ENCODE measurements at regions not wholly inside any gene's neighbourhood (a gene's known extent, or its start where the extent isn't known, plus 50 kb on each side); places are given as distances from the start of the nearest gene placed in this dataset.
A peak's percentile ranks its signal among the peaks of the same experiment; 100 is the strongest.

DNA sequence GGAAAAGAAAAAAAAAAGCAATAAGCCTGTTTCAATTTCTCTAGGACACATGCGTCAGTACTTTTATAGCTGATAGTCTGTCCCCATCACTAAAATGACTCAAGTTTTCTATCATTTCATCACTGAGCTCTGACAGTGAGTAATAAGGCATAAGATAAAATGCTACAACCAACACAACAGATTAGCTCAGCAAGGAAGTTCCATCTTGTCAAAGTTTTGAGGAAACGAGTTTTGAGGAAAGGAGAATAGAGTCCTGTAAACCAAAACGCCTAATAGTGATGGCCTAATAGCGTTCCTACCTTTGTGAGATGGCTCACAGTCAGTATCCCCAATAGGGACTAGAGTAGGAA, 145.1 kb downstream of the LACC1 start:
- no peak overlapping the region for H4K8ac ChIP-seq (ENCODE audit: low read depth, low read length)
- no peaks in the 10 kb centered on the region for H3K79me1 ChIP-seq (ENCODE audit: low read length)
- H3K27me3 ChIP-seq (ENCODE audit: insufficient read depth, low read length, poor library complexity) = no peaks in the 10 kb centered on the region
- no peak overlapping the region for H3K4me2 ChIP-seq (ENCODE audit: low read length)
- no peak overlapping the region for H2BK5ac ChIP-seq (ENCODE audit: low read length)
- H3K9ac ChIP-seq (ENCODE audit: low read length) = no peak overlapping the region
- no peaks in the 10 kb centered on the region for H3K79me2 ChIP-seq (ENCODE audit: control insufficient read depth, insufficient read depth, low read length)
- no peak overlapping the region for H3K4me3 ChIP-seq (ENCODE audit: low read length)
- H3K56ac ChIP-seq (ENCODE audit: low read length) = no peak overlapping the region
- no CpG with 5 or more reads among the region's 4 CpGs for WGBS (ENCODE audit: extremely low coverage, insufficient coverage, low lambda C conversion rate)
- no peak overlapping the region for H2AK5ac ChIP-seq (ENCODE audit: low read length)
- H3K4ac ChIP-seq (ENCODE audit: low read depth, low read length) = no peak overlapping the region
- H3K36me3 ChIP-seq (ENCODE audit: control insufficient read depth, insufficient read depth, low read length) = no peaks in the 10 kb centered on the region
- H3K27ac ChIP-seq (ENCODE audit: low read depth, low read length) = no peak overlapping the region
- H3K18ac ChIP-seq (ENCODE audit: low read length) = no peak overlapping the region
- no peak overlapping the region for H3K23ac ChIP-seq (ENCODE audit: low read length)
- H2BK120ac ChIP-seq (ENCODE audit: low read depth, low read length) = no peak overlapping the region
- no peaks in the 10 kb centered on the region for H3K4me1 ChIP-seq (ENCODE audit: control insufficient read depth, low read depth, low read length)
- H4K5ac ChIP-seq (ENCODE audit: low read length) = no peak overlapping the region
- no peak overlapping the region for H2BK15ac ChIP-seq (replicated peaks; ENCODE audit: low read depth)
- DNase-seq = no peak

DNA sequence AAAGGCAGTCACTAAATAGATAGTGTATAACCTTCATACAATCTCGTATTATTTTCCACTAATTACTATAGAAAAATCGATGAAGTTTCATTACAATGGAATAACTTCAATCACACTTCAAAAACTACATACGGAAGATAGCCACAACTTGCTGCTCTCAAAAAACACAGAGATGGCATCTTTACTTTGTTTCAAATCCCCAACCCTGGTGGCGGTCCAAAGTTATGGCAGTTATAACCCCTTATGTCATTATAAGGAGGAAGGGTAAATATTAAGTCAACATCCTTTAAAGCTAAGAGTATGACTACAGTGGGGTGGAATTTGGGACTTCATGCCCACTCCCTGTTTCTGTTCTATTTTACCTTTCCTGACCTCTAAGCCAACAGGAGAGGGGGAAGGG, 146.5 kb downstream of the LACC1 start:
- no peaks in the 10 kb centered on the region for H3K79me1 ChIP-seq (ENCODE audit: low read length)
- H3K27me3 ChIP-seq (ENCODE audit: insufficient read depth, low read length, poor library complexity) = no peaks in the 10 kb centered on the region
- H3K4me2 ChIP-seq (ENCODE audit: low read length) = no peak overlapping the region
- H3K36me3 ChIP-seq (ENCODE audit: control insufficient read depth, insufficient read depth, low read length) = no peaks in the 10 kb centered on the region
- DNase-seq = no peak
- H3K56ac ChIP-seq (ENCODE audit: low read length) = no peak overlapping the region
- no peak overlapping the region for H3K27ac ChIP-seq (ENCODE audit: low read depth, low read length)
- H2BK5ac ChIP-seq (ENCODE audit: low read length) = no peak overlapping the region
- no peaks in the 10 kb centered on the region for H3K4me1 ChIP-seq (ENCODE audit: control insufficient read depth, low read depth, low read length)
- H3K79me2 ChIP-seq (ENCODE audit: control insufficient read depth, insufficient read depth, low read length) = no peaks in the 10 kb centered on the region
- H3K4me3 ChIP-seq (ENCODE audit: low read length) = no peak overlapping the region
- 100% methylated on average over 2 of the region's 4 CpGs for WGBS (ENCODE audit: extremely low coverage, insufficient coverage, low lambda C conversion rate)
- no peak overlapping the region for H4K5ac ChIP-seq (ENCODE audit: low read length)
- no peak overlapping the region for H2BK15ac ChIP-seq (replicated peaks; ENCODE audit: low read depth)
- H3K4ac ChIP-seq (ENCODE audit: low read depth, low read length) = no peak overlapping the region
- H3K9ac ChIP-seq (ENCODE audit: low read length) = no peak overlapping the region
- no peak overlapping the region for H2BK120ac ChIP-seq (ENCODE audit: low read depth, low read length)
- H3K18ac ChIP-seq (ENCODE audit: low read length) = no peak overlapping the region
- no peak overlapping the region for H4K8ac ChIP-seq (ENCODE audit: low read depth, low read length)
- H3K23ac ChIP-seq (ENCODE audit: low read length) = no peak overlapping the region
- H2AK5ac ChIP-seq (ENCODE audit: low read length) = no peak overlapping the region

DNA sequence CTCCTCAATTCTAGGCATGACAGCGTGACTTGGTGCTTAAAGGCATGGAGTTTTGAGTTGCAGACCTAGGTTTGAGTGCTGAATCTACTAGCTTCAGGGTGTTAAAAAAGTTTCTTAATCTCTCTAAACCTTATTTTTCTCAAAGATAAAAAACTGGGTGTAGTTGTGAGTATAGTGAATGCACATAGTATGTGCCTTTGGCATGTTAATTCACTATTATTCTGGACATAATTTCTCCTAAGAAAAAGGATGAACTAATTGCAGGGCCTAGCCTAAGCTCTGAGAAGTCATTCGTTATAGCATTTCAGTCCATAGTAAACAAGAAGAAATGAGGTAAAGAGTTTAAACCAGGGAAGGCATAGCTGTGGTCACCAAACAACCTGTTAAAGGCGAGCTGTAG, 149.0 kb downstream of the LACC1 start:
- no peaks in the 10 kb centered on the region for H3K79me1 ChIP-seq (ENCODE audit: low read length)
- H3K4me3 ChIP-seq (ENCODE audit: low read length) = no peak overlapping the region
- no peaks in the 10 kb centered on the region for H3K36me3 ChIP-seq (ENCODE audit: control insufficient read depth, insufficient read depth, low read length)
- H3K4me1 ChIP-seq (ENCODE audit: control insufficient read depth, low read depth, low read length) = no peaks in the 10 kb centered on the region
- no peak overlapping the region for H4K5ac ChIP-seq (ENCODE audit: low read length)
- H3K4ac ChIP-seq (ENCODE audit: low read depth, low read length) = no peak overlapping the region
- no peak overlapping the region for H3K56ac ChIP-seq (ENCODE audit: low read length)
- no peak overlapping the region for H2BK15ac ChIP-seq (replicated peaks; ENCODE audit: low read depth)
- no peak for DNase-seq
- H3K4me2 ChIP-seq (ENCODE audit: low read length) = no peak overlapping the region
- H3K27ac ChIP-seq (ENCODE audit: low read depth, low read length) = no peak overlapping the region
- H3K18ac ChIP-seq (ENCODE audit: low read length) = no peak overlapping the region
- no peak overlapping the region for H3K23ac ChIP-seq (ENCODE audit: low read length)
- WGBS (ENCODE audit: extremely low coverage, insufficient coverage, low lambda C conversion rate) = no CpG with 5 or more reads among the region's 3 CpGs
- no peaks in the 10 kb centered on the region for H3K27me3 ChIP-seq (ENCODE audit: insufficient read depth, low read length, poor library complexity)
- H4K8ac ChIP-seq (ENCODE audit: low read depth, low read length) = no peak overlapping the region
- no peak overlapping the region for H2BK5ac ChIP-seq (ENCODE audit: low read length)
- no peak overlapping the region for H2AK5ac ChIP-seq (ENCODE audit: low read length)
- no peaks in the 10 kb centered on the region for H3K79me2 ChIP-seq (ENCODE audit: control insufficient read depth, insufficient read depth, low read length)
- no peak overlapping the region for H2BK120ac ChIP-seq (ENCODE audit: low read depth, low read length)
- H3K9ac ChIP-seq (ENCODE audit: low read length) = no peak overlapping the region

DNA sequence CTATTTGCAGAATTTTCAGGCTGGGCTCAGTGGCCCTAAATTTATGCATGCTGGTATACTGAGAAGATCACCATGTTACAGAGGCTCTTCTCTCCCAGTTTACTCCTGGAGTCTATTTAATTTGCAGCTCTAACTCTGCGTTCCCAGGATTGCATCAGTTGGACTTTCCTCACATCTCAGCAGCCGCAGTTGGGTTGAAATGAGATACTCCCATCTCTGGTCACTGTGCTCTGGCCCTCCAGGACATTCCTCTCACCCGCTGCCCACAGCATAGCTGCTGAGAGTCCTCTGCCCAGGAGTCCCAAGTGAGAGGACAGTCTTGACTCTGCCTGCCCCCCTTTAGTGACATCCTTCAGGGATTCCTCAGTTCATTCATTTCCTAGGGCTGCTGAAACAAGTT, 150.9 kb downstream of the LACC1 start:
- no peak overlapping the region for H3K27ac ChIP-seq (ENCODE audit: low read depth, low read length)
- no peaks in the 10 kb centered on the region for H3K27me3 ChIP-seq (ENCODE audit: insufficient read depth, low read length, poor library complexity)
- no peak overlapping the region for H3K4ac ChIP-seq (ENCODE audit: low read depth, low read length)
- no peak overlapping the region for H3K56ac ChIP-seq (ENCODE audit: low read length)
- H3K9ac ChIP-seq (ENCODE audit: low read length) = no peak overlapping the region
- no peaks in the 10 kb centered on the region for H3K79me2 ChIP-seq (ENCODE audit: control insufficient read depth, insufficient read depth, low read length)
- H2BK5ac ChIP-seq (ENCODE audit: low read length) = no peak overlapping the region
- no peak overlapping the region for H4K8ac ChIP-seq (ENCODE audit: low read depth, low read length)
- H3K4me3 ChIP-seq (ENCODE audit: low read length) = no peak overlapping the region
- no peak overlapping the region for H3K4me2 ChIP-seq (ENCODE audit: low read length)
- no peaks in the 10 kb centered on the region for H3K4me1 ChIP-seq (ENCODE audit: control insufficient read depth, low read depth, low read length)
- no CpG with 5 or more reads among the region's 3 CpGs for WGBS (ENCODE audit: extremely low coverage, insufficient coverage, low lambda C conversion rate)
- H2BK15ac ChIP-seq (replicated peaks; ENCODE audit: low read depth) = no peak overlapping the region
- no peak overlapping the region for H3K23ac ChIP-seq (ENCODE audit: low read length)
- H3K18ac ChIP-seq (ENCODE audit: low read length) = no peak overlapping the region
- no peak overlapping the region for H4K5ac ChIP-seq (ENCODE audit: low read length)
- H3K36me3 ChIP-seq (ENCODE audit: control insufficient read depth, insufficient read depth, low read length) = no peaks in the 10 kb centered on the region
- no peak for DNase-seq
- no peak overlapping the region for H2AK5ac ChIP-seq (ENCODE audit: low read length)
- H3K79me1 ChIP-seq (ENCODE audit: low read length) = no peaks in the 10 kb centered on the region
- H2BK120ac ChIP-seq (ENCODE audit: low read depth, low read length) = no peak overlapping the region

DNA sequence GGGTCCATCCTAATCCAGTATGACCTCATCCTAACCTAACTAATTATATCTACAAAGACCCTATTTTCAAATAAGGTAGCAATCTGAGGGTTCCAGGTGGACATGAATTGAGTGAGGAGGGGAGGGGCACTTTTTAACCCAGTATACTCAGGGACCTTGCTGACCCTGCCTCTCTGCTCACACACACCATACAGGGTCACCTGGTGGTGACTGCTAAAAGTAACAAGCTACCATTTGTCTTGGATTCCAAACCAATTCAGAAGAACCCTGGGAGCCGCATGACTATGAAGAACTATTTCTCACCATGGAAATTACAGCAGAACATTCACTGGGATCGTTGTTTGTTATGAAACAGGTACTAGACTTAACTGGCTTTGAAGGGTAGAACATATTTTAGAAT, 151.9 kb downstream of the LACC1 start:
- Histone ChIP-seq H3K4me2 (ENCODE audit: low read length) (no peak overlapping the region), H2AK5ac (ENCODE audit: low read length) (no peak overlapping the region), H2BK120ac (ENCODE audit: low read depth, low read length) (no peak overlapping the region), H4K5ac (ENCODE audit: low read length) (no peak overlapping the region), H3K18ac (ENCODE audit: low read length) (no peak overlapping the region), H3K4me3 (ENCODE audit: low read length) (no peak overlapping the region), H3K4ac (ENCODE audit: low read depth, low read length) (no peak overlapping the region), H2BK15ac (replicated peaks; ENCODE audit: low read depth) (no peak overlapping the region), H3K79me1 (ENCODE audit: low read length) (no peaks in the 10 kb centered on the region), H3K23ac (ENCODE audit: low read length) (no peak overlapping the region), H4K8ac (ENCODE audit: low read depth, low read length) (no peak overlapping the region), H3K56ac (ENCODE audit: low read length) (no peak overlapping the region), H3K27me3 (ENCODE audit: insufficient read depth, low read length, poor library complexity) (no peaks in the 10 kb centered on the region), H3K9ac (ENCODE audit: low read length) (no peak overlapping the region), H3K79me2 (ENCODE audit: control insufficient read depth, insufficient read depth, low read length) (no peaks in the 10 kb centered on the region), H3K27ac (ENCODE audit: low read depth, low read length) (no peak overlapping the region), H2BK5ac (ENCODE audit: low read length) (no peak overlapping the region), H3K36me3 (ENCODE audit: control insufficient read depth, insufficient read depth, low read length) (no peaks in the 10 kb centered on the region), H3K4me1 (ENCODE audit: control insufficient read depth, low read depth, low read length) (no peaks in the 10 kb centered on the region)
- DNase-seq = peak; percentile 52
- no CpG with 5 or more reads among the region's 2 CpGs for WGBS (ENCODE audit: extremely low coverage, insufficient coverage, low lambda C conversion rate)

DNA sequence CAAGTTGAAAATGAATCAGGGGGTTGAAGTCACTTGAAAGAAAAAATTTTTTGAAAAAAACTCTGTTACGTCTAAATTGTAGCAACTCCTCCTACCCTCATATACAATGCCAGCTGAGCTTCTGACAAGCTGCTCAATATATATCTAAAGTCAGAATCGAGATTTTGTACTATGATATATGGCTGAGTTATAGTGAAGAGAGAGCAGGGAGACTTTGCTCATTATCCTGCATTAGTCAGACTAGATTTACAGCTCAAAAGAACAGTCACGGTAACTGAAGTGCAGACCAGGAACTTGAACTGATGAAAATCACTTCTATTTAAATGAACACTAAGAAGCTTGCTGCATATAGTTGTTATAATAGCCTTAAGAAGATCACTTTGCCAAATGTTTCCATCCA, 153.1 kb downstream of the LACC1 start:
- H3K27me3 ChIP-seq (ENCODE audit: insufficient read depth, low read length, poor library complexity) = no peaks in the 10 kb centered on the region
- no peak overlapping the region for H3K18ac ChIP-seq (ENCODE audit: low read length)
- H3K4me1 ChIP-seq (ENCODE audit: control insufficient read depth, low read depth, low read length) = no peaks in the 10 kb centered on the region
- H2BK15ac ChIP-seq (replicated peaks; ENCODE audit: low read depth) = no peak overlapping the region
- no peaks in the 10 kb centered on the region for H3K79me1 ChIP-seq (ENCODE audit: low read length)
- no peak overlapping the region for H2AK5ac ChIP-seq (ENCODE audit: low read length)
- H4K5ac ChIP-seq (ENCODE audit: low read length) = no peak overlapping the region
- no peak overlapping the region for H3K4me2 ChIP-seq (ENCODE audit: low read length)
- H3K4me3 ChIP-seq (ENCODE audit: low read length) = no peak overlapping the region
- no peak overlapping the region for H2BK120ac ChIP-seq (ENCODE audit: low read depth, low read length)
- no peak overlapping the region for H2BK5ac ChIP-seq (ENCODE audit: low read length)
- H3K79me2 ChIP-seq (ENCODE audit: control insufficient read depth, insufficient read depth, low read length) = no peaks in the 10 kb centered on the region
- H3K9ac ChIP-seq (ENCODE audit: low read length) = no peak overlapping the region
- no peak overlapping the region for H3K27ac ChIP-seq (ENCODE audit: low read depth, low read length)
- H4K8ac ChIP-seq (ENCODE audit: low read depth, low read length) = no peak overlapping the region
- no peak overlapping the region for H3K4ac ChIP-seq (ENCODE audit: low read depth, low read length)
- no peaks in the 10 kb centered on the region for H3K36me3 ChIP-seq (ENCODE audit: control insufficient read depth, insufficient read depth, low read length)
- WGBS (ENCODE audit: extremely low coverage, insufficient coverage, low lambda C conversion rate) = no CpG with 5 or more reads among the region's 3 CpGs
- H3K56ac ChIP-seq (ENCODE audit: low read length) = no peak overlapping the region
- no peak for DNase-seq
- H3K23ac ChIP-seq (ENCODE audit: low read length) = no peak overlapping the region
